Coronary artery (tissue), 2 donors: ENCODE measurements at regions not wholly inside any gene's neighbourhood (a gene's known extent, or its start where the extent isn't known, plus 50 kb on each side); places are given as distances from the start of the nearest gene placed in this dataset.

Source experiments
- DNase-seq: peaks from one replicate; pipeline ENCODE4 v3.0.0-alpha.2; 2017; ENCODE audit warnings: low spot score
- H3K27ac ChIP-seq, 2 donors: fragments of 200-600 bp; sonication (generic); one replicate each; pipeline ENCODE4 v1.5.1; 2016 to 2019
- H3K4me3 ChIP-seq: fragments of 200-600 bp; sonication (generic); 2 replicates; pipeline ENCODE4 v1.5.1; 2016; ENCODE audit warnings: mild to moderate bottlenecking, moderate library complexity
- TF ChIP-seq, protein P1 (sequence below): fragments of 200-600 bp; sonication (generic); IDR thresholded peaks from one replicate; pipeline ENCODE4 v1.5.1; 2019; ENCODE audit warnings: antibody characterized with exemption

DNA sequence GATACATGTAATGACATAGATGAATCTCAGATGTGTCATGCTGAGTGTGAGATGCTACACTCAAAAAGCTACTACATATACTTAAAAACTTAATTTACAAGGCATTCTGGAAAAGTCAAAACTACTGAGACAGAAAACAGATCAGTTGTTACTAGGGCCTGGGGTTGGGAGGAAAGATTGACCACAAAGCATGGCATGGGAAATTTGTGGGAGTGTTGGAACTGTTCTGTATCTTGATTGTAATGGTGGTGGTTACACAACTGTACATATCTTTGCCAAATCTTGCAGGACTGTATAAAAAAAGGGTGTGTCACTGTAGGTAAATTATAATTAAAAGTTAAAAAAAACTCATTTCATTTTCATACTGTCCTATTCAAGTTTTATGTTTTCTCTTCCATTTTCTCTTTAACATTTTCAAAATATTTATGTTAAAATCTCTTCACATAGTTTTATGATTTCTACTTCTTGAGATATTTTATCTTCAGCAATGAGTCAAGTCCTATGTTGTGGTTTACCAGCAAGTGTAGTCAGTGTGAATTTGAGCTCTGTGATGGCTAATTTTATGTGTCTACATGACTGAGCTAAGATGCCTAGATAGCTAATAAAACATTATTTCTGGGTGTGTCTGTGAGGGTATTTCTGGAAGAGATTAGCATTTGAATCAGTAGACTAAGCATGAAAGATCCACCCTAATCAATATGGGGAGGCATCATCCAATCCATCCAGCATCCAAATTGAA lies 58.6 kb upstream of the VRK2 start:
- TF ChIP-seq, protein P1, sequence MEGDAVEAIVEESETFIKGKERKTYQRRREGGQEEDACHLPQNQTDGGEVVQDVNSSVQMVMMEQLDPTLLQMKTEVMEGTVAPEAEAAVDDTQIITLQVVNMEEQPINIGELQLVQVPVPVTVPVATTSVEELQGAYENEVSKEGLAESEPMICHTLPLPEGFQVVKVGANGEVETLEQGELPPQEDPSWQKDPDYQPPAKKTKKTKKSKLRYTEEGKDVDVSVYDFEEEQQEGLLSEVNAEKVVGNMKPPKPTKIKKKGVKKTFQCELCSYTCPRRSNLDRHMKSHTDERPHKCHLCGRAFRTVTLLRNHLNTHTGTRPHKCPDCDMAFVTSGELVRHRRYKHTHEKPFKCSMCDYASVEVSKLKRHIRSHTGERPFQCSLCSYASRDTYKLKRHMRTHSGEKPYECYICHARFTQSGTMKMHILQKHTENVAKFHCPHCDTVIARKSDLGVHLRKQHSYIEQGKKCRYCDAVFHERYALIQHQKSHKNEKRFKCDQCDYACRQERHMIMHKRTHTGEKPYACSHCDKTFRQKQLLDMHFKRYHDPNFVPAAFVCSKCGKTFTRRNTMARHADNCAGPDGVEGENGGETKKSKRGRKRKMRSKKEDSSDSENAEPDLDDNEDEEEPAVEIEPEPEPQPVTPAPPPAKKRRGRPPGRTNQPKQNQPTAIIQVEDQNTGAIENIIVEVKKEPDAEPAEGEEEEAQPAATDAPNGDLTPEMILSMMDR = no peak
- no peak for DNase-seq
- Histone ChIP-seq H3K27ac (no peak overlapping the region), H3K4me3 (no peak overlapping the region)

DNA sequence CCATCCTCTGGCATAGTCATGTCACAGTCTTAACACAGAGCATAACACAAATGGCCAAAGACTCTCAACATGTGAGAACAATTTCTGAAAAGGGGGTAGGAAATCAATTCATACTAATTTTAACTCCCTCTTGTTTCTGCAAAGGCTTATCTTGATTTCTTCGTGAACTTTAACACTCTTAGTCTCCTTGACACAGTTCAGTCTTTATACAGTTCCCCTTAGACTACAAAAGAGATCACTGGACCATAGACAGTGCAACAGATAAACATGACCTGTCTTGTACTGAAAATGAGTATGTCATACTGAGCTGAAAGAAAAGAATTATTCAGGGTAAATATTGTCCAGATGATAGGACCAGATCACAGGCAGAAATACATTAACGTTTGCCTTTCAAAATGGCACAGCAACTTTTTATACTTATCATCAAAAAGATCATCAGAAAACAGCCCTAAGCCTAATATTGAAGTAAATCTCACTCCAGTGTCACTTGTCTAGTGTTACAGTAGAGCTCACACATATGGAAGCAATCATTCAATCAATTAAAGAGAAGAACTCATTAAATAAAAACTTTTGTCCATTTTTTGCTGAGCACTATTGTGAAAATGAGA lies 56.4 kb upstream of the VRK2 start:
- TF ChIP-seq, protein P1 = no peak
- no peak for DNase-seq
- Histone ChIP-seq H3K4me3 (no peak overlapping the region), H3K27ac (no peak overlapping the region)
